Caco-2 (cell line): ENCODE measurements at regions not wholly inside any gene's neighbourhood (a gene's known extent, or its start where the extent isn't known, plus 50 kb on each side); places are given as distances from the start of the nearest gene placed in this dataset.

Experiments used
- BruUV-seq: library from RNA; stranded (reverse); fragments of 400-500 nt; replicated peaks from 2 replicates; lab custom pipeline; 2021; lab: Mats Ljungman, UMichigan
- CTCF ChIA-PET: fragments of 300-600 bp; sonication (Branson Sonifier 250); formaldehyde crosslinking; loops from one replicate; lab custom pipeline; 2022; ENCODE audit warnings: antibody characterized with exemption; lab: Charles Lee
- POLR2A ChIA-PET: fragments of 300-600 bp; sonication (Branson Sonifier 250); formaldehyde crosslinking; loops from one replicate; lab custom pipeline; 2022; ENCODE audit warnings: antibody characterized with exemption; lab: Charles Lee
- DNase-seq, 2 experiments: peaks; one replicate each; pipeline versions ENCODE4 v3.0.0 to v3.0.0-alpha.2; 2020 to 2022
- H3K27me3 ChIP-seq: replicated peaks from 2 replicates; pipeline ENCODE4 v1.6.0; 2011; ENCODE audit warnings: low read length; ENCODE audit not compliant: control insufficient read depth, insufficient read depth
- H3K36me3 ChIP-seq: 2 replicates; pipeline ENCODE4 v1.5.1; 2011; ENCODE audit warnings: low read length; ENCODE audit not compliant: control insufficient read depth, insufficient read depth
- H3K4me1 ChIP-seq: fragments of 250-450 bp; sonication (Bioruptor Pico); 2 replicates; pipeline ENCODE4 v1.5.1; 2020; ENCODE audit warnings: mild to moderate bottlenecking
- H3K4me3 ChIP-seq: 2 replicates; pipeline ENCODE4 v1.5.1; 2011; ENCODE audit warnings: low read depth, mild to moderate bottlenecking, control low read depth, low read length
- H3K9me3 ChIP-seq: fragments of 250-450 bp; sonication (Bioruptor Pico); 2 replicates; pipeline ENCODE4 v1.5.1; 2020; ENCODE audit warnings: mild to moderate bottlenecking, moderate library complexity
- H3K27ac Mint-ChIP-seq: one replicate; pipeline ENCODE4 v1.8.0; 2022; ENCODE audit warnings: mixed read lengths; ENCODE audit not compliant: unreplicated experiment
- H3K27me3 Mint-ChIP-seq: one replicate; pipeline ENCODE4 v1.8.0; 2022; ENCODE audit warnings: mixed read lengths; ENCODE audit not compliant: insufficient read depth, unreplicated experiment
- H3K36me3 Mint-ChIP-seq: one replicate; pipeline ENCODE4 v1.8.0; 2022; ENCODE audit warnings: mild to moderate bottlenecking, mixed read lengths; ENCODE audit not compliant: insufficient read depth, unreplicated experiment
- H3K4me1 Mint-ChIP-seq: one replicate; pipeline ENCODE4 v1.8.0; 2022; ENCODE audit warnings: low read depth, mixed read lengths; ENCODE audit not compliant: unreplicated experiment
- H3K4me3 Mint-ChIP-seq: one replicate; pipeline ENCODE4 v1.8.0; 2022; ENCODE audit warnings: mild to moderate bottlenecking, moderate library complexity, mixed read lengths; ENCODE audit not compliant: unreplicated experiment
- H3K9me3 Mint-ChIP-seq: one replicate; pipeline ENCODE4 v1.8.0; 2022; ENCODE audit warnings: mixed read lengths; ENCODE audit not compliant: unreplicated experiment
- CTCF ChIP-seq, 2 experiments: fragments of 200-600 bp in 1 of 2; IDR thresholded peaks; 1 replicate in 1 of 2; 2 replicates in 1 of 2; pipeline versions ENCODE4 v1.5.1 to v1.8.0; 2011 to 2022; ENCODE audit warnings: antibody characterized with exemption in 1 of 2, control low read depth in 1 of 2, inconsistent platforms in 1 of 2, low read depth in 1 of 2, low read length in 1 of 2, mild to moderate bottlenecking in 1 of 2, moderate library complexity in 1 of 2; ENCODE audit not compliant: insufficient read depth in 1 of 2, severe bottlenecking in 1 of 2, unreplicated experiment in 1 of 2
- intact Hi-C: fragments of 100-400 bp; cut with micrococcal nuclease; formaldehyde crosslinking; loops from one replicate; pipeline ENCODE4 v1.10.0; 2022; ENCODE audit not compliant: unreplicated experiment

- Histone ChIP-seq H3K4me3 (no peak overlapping the region), H3K36me3 (no peaks in the 10 kb centered on the region), H3K9me3 (no peaks in the 10 kb centered on the region), H3K4me1 (no peaks in the 10 kb centered on the region), H3K27me3 (no peaks in the 10 kb centered on the region)
- ChIA-PET POLR2A (no interaction called here), CTCF (no interaction called here)
- Mint-ChIP-seq H3K4me1 (no peaks in the 10 kb centered on the region), H3K4me3 (no peak overlapping the region), H3K27me3 (no peaks in the 10 kb centered on the region), H3K27ac (no peak overlapping the region), H3K36me3 (no peaks in the 10 kb centered on the region), H3K9me3 (no peaks in the 10 kb centered on the region)
- no peak for TF ChIP-seq CTCF (IDR thresholded peaks at IDR 0.05; ENCODE audit: insufficient read depth in 1 of 2, low read depth in 1 of 2, low read length in 1 of 2, severe bottlenecking in 1 of 2, unreplicated experiment in 1 of 2)
- no TSS peak for BruUV-seq
- intact Hi-C loops: no loop called here
- DNase-seq: no peak
Observed at GRCh38 chr9:78982849-78983248, 588.9 kb upstream of the TLE4 start.

- POLR2A ChIA-PET: no interaction called here
- intact Hi-C loops: no loop called here
Observed at GRCh38 chr9:78985084-78985738, 586.6 kb upstream of the TLE4 start.

GRCh38 chr9:78986446-78986845 lies 585.3 kb upstream of the TLE4 start:
- Histone ChIP-seq H3K4me1 (no peaks in the 10 kb centered on the region), H3K9me3 (no peaks in the 10 kb centered on the region), H3K4me3 (no peak overlapping the region), H3K27me3 (no peaks in the 10 kb centered on the region), H3K36me3 (no peaks in the 10 kb centered on the region)
- no peaks in the 10 kb centered on the region for H3K36me3 Mint-ChIP-seq
- intact Hi-C loops: no loop called here
- no peaks in the 10 kb centered on the region for H3K9me3 Mint-ChIP-seq
- no peak overlapping the region for H3K27ac Mint-ChIP-seq
- no peak overlapping the region for H3K4me3 Mint-ChIP-seq
- no peak for TF ChIP-seq CTCF (IDR thresholded peaks at IDR 0.05; ENCODE audit: insufficient read depth in 1 of 2, low read depth in 1 of 2, low read length in 1 of 2, severe bottlenecking in 1 of 2, unreplicated experiment in 1 of 2)
- DNase-seq: no peak
- ChIA-PET POLR2A (no interaction called here), CTCF (no interaction called here)
- BruUV-seq: no TSS peak
- no peaks in the 10 kb centered on the region for H3K4me1 Mint-ChIP-seq
- no peaks in the 10 kb centered on the region for H3K27me3 Mint-ChIP-seq

More at GRCh38 chr9:78985084-78985738, 586.6 kb upstream of the TLE4 start:
- no peak for TF ChIP-seq CTCF (IDR thresholded peaks at IDR 0.05; ENCODE audit: insufficient read depth in 1 of 2, low read depth in 1 of 2, low read length in 1 of 2, severe bottlenecking in 1 of 2, unreplicated experiment in 1 of 2)
- no peaks in the 10 kb centered on the region for H3K27me3 ChIP-seq
- H3K4me3 Mint-ChIP-seq: no peak overlapping the region
- no peak overlapping the region for H3K4me3 ChIP-seq
- H3K27ac Mint-ChIP-seq: no peak overlapping the region
- no peaks in the 10 kb centered on the region for H3K9me3 Mint-ChIP-seq
- no peak for DNase-seq
- no peaks in the 10 kb centered on the region for H3K36me3 Mint-ChIP-seq
- CTCF ChIA-PET: no interaction called here
- BruUV-seq: no TSS peak
- H3K36me3 ChIP-seq: no peaks in the 10 kb centered on the region
- H3K9me3 ChIP-seq: no peaks in the 10 kb centered on the region
- H3K4me1 Mint-ChIP-seq: no peaks in the 10 kb centered on the region
- H3K27me3 Mint-ChIP-seq: no peaks in the 10 kb centered on the region
- H3K4me1 ChIP-seq: no peaks in the 10 kb centered on the region
